ENCODE measurements at regions not wholly inside any gene's neighbourhood (a gene's known extent, or its start where the extent isn't known, plus 50 kb on each side); places are given as distances from the start of the nearest gene placed in this dataset.
A peak's percentile ranks its signal among the peaks of the same experiment; 100 is the strongest.

- Mint-ChIP-seq H3K36me3 (ENCODE audit: low read depth) (no peaks in the 10 kb centered on the region), H3K27ac (no peak overlapping the region), H3K4me3 (no peak overlapping the region), H3K27me3 (ENCODE audit: low read depth) (no peaks in the 10 kb centered on the region), H3K4me1 (no peaks in the 10 kb centered on the region), H3K9me3 (peaks cover 3% of the 10 kb centered on the region)
- no peak for TF ChIP-seq CTCF (IDR thresholded peaks at IDR 0.05; ENCODE audit: unreplicated experiment in 3 of 3)
These were observed 1112.6 kb downstream of the SLC6A15 start for GRCh38 chr12:83800022-83800421.

- Mint-ChIP-seq H3K27ac (no peak overlapping the region), H3K4me1 (no peaks in the 10 kb centered on the region), H3K27me3 (ENCODE audit: low read depth) (no peaks in the 10 kb centered on the region), H3K36me3 (ENCODE audit: low read depth) (no peaks in the 10 kb centered on the region), H3K9me3 (no peaks in the 10 kb centered on the region), H3K4me3 (no peak overlapping the region)
- TF ChIP-seq CTCF (IDR thresholded peaks at IDR 0.05; ENCODE audit: unreplicated experiment in 3 of 3): no peak
These were observed 1109.8 kb downstream of the TMTC2 start for GRCh38 chr12:83796531-83796930.

GRCh38 chr12:83793616-83794015 is 1106.9 kb downstream of the TMTC2 start:
- H3K4me1 Mint-ChIP-seq: no peaks in the 10 kb centered on the region
- H3K27me3 Mint-ChIP-seq (ENCODE audit: low read depth): no peaks in the 10 kb centered on the region
- no peak for TF ChIP-seq CTCF (IDR thresholded peaks at IDR 0.05; ENCODE audit: unreplicated experiment in 3 of 3)
- H3K27ac Mint-ChIP-seq: no peak overlapping the region
- H3K9me3 Mint-ChIP-seq: no peaks in the 10 kb centered on the region
- H3K4me3 Mint-ChIP-seq: no peak overlapping the region
- no peaks in the 10 kb centered on the region for H3K36me3 Mint-ChIP-seq (ENCODE audit: low read depth)

GRCh38 chr12:83784298-83784890 is 1097.7 kb downstream of the TMTC2 start:
- Mint-ChIP-seq H3K4me1 (no peaks in the 10 kb centered on the region), H3K27me3 (ENCODE audit: low read depth) (no peaks in the 10 kb centered on the region)
- no peak for TF ChIP-seq CTCF (IDR thresholded peaks at IDR 0.05; ENCODE audit: unreplicated experiment in 3 of 3)

GRCh38 chr12:83779526-83779925 is 1092.8 kb downstream of the TMTC2 start:
- Mint-ChIP-seq H3K27ac (no peak overlapping the region), H3K9me3 (peaks cover 14% of the 10 kb centered on the region), H3K4me1 (no peaks in the 10 kb centered on the region), H3K36me3 (ENCODE audit: low read depth) (no peaks in the 10 kb centered on the region), H3K27me3 (ENCODE audit: low read depth) (no peaks in the 10 kb centered on the region), H3K4me3 (no peak overlapping the region)
- TF ChIP-seq CTCF (IDR thresholded peaks at IDR 0.05; ENCODE audit: unreplicated experiment in 3 of 3): no peak

More at GRCh38 chr12:83784298-83784890, 1097.7 kb downstream of the TMTC2 start:
- no peak overlapping the region for H3K27ac Mint-ChIP-seq
- no peak overlapping the region for H3K4me3 Mint-ChIP-seq
- H3K9me3 Mint-ChIP-seq: no peaks in the 10 kb centered on the region
- H3K36me3 Mint-ChIP-seq (ENCODE audit: low read depth): no peaks in the 10 kb centered on the region

- Mint-ChIP-seq H3K27me3 (ENCODE audit: low read depth) (peaks cover 3% of the 10 kb centered on the region), H3K36me3 (ENCODE audit: low read depth) (peaks cover 8% of the 10 kb centered on the region), H3K4me3 (no peak overlapping the region), H3K27ac (peak overlapping the region in 1 of 3 experiments; percentile 78), H3K9me3 (peaks cover 24% of the 10 kb centered on the region), H3K4me1 (peaks cover 6% of the 10 kb centered on the region)
- TF ChIP-seq CTCF (IDR thresholded peaks at IDR 0.05; ENCODE audit: unreplicated experiment in 3 of 3): no peak
These were observed 1082.4 kb downstream of the TMTC2 start for GRCh38 chr12:83769151-83769550.
